ENCODE measurements at regions not wholly inside any gene's neighbourhood (a gene's known extent, or its start where the extent isn't known, plus 50 kb on each side); places are given as distances from the start of the nearest gene placed in this dataset.
"Not testable (repeated sequence)": the region's sequence is repeated elsewhere in the genome, so short reads cannot be mapped to it uniquely, and the experiment has no call there.

- ATAC-seq (ENCODE audit: poor library complexity) (no peak), DNase-seq (no peak)
- peaks cover 0 to 9% of the 10 kb centered on the region in 2 experiments for H3K9me3 ChIP-seq (ENCODE audit: control insufficient read depth in 1 of 2, insufficient read depth in 1 of 2, low read length in 2 of 2)
- ChIA-PET CTCF (no interaction called here), POLR2A (no interaction called here)
- no peak overlapping the region for H3K4me3 Mint-ChIP-seq
- no peaks in the 10 kb centered on the region for H3K36me3 Mint-ChIP-seq (ENCODE audit: low read depth)
- H3K27me3 Mint-ChIP-seq: no peaks in the 10 kb centered on the region
- intact Hi-C loops (cut with DNase I, micrococcal nuclease): no loop called here
- H3K27ac ChIP-seq (ENCODE audit: low read depth in 1 of 2, low read length in 2 of 2): no peak overlapping the region
- no peaks in the 10 kb centered on the region for H3K36me3 ChIP-seq (ENCODE audit: insufficient read depth, low read length)
- H3K27ac Mint-ChIP-seq: no peak overlapping the region
- no peak overlapping the region for H3K4me3 ChIP-seq (ENCODE audit: low read length)
- no peak for TF ChIP-seq CTCF (IDR thresholded peaks at IDR 0.05)
- no peaks in the 10 kb centered on the region for H3K27me3 ChIP-seq (ENCODE audit: control insufficient read depth in 1 of 2, insufficient read depth in 2 of 2, low read length in 2 of 2)
- no peaks in the 10 kb centered on the region for H3K4me1 Mint-ChIP-seq (ENCODE audit: low read depth)
- peaks cover 3% of the 10 kb centered on the region for H3K9me3 Mint-ChIP-seq
- no peaks in the 10 kb centered on the region for H3K4me1 ChIP-seq (ENCODE audit: insufficient read depth, low read length)
These were observed 291.8 kb upstream of the RGPD4 start for GRCh38 chr2:107534926-107535325.

GRCh38 chr2:107535905-107536689 is 290.6 kb upstream of the RGPD4 start:
- H3K36me3 ChIP-seq (ENCODE audit: insufficient read depth, low read length); DNase-seq; CTCF ChIA-PET; ATAC-seq (ENCODE audit: poor library complexity); H3K4me3 Mint-ChIP-seq; H3K27me3 Mint-ChIP-seq; H3K4me3 ChIP-seq (ENCODE audit: low read length); H3K9me3 Mint-ChIP-seq; H3K9me3 ChIP-seq (ENCODE audit: control insufficient read depth in 1 of 2, insufficient read depth in 1 of 2, low read length in 2 of 2); H3K27me3 ChIP-seq (ENCODE audit: control insufficient read depth in 1 of 2, insufficient read depth in 2 of 2, low read length in 2 of 2); H3K4me1 Mint-ChIP-seq (ENCODE audit: low read depth); intact Hi-C loops (cut with DNase I, micrococcal nuclease); POLR2A ChIA-PET; H3K36me3 Mint-ChIP-seq (ENCODE audit: low read depth); H3K27ac Mint-ChIP-seq; H3K4me1 ChIP-seq (ENCODE audit: insufficient read depth, low read length); H3K27ac ChIP-seq (ENCODE audit: low read depth in 1 of 2, low read length in 2 of 2): not testable (repeated sequence)

- H3K4me3 Mint-ChIP-seq: no peak overlapping the region
- Histone ChIP-seq H3K4me1 (ENCODE audit: insufficient read depth, low read length) (no peaks in the 10 kb centered on the region), H3K27ac (ENCODE audit: low read depth in 1 of 2, low read length in 2 of 2) (no peak overlapping the region), H3K9me3 (ENCODE audit: control insufficient read depth in 1 of 2, insufficient read depth in 1 of 2, low read length in 2 of 2) (peaks cover 0 to 9% of the 10 kb centered on the region in 2 experiments), H3K4me3 (ENCODE audit: low read length) (no peak overlapping the region), H3K36me3 (ENCODE audit: insufficient read depth, low read length) (no peaks in the 10 kb centered on the region), H3K27me3 (ENCODE audit: control insufficient read depth in 1 of 2, insufficient read depth in 2 of 2, low read length in 2 of 2) (no peaks in the 10 kb centered on the region)
- ATAC-seq (ENCODE audit: poor library complexity) (no peak), DNase-seq (no peak)
- intact Hi-C loops (cut with DNase I, micrococcal nuclease): no loop called here
- H3K4me1 Mint-ChIP-seq (ENCODE audit: low read depth): no peaks in the 10 kb centered on the region
- H3K27me3 Mint-ChIP-seq: no peaks in the 10 kb centered on the region
- TF ChIP-seq CTCF (IDR thresholded peaks at IDR 0.05): no peak
- ChIA-PET CTCF (no interaction called here), POLR2A (no interaction called here)
- H3K27ac Mint-ChIP-seq: no peak overlapping the region
- H3K9me3 Mint-ChIP-seq: no peaks in the 10 kb centered on the region
- no peaks in the 10 kb centered on the region for H3K36me3 Mint-ChIP-seq (ENCODE audit: low read depth)
These were observed 284.4 kb upstream of the RGPD4 start for GRCh38 chr2:107542314-107542740.

GRCh38 chr2:107543793-107544192 is 282.9 kb upstream of the RGPD4 start:
- H3K4me3 Mint-ChIP-seq: no peak overlapping the region
- CTCF ChIA-PET: no interaction called here
- intact Hi-C loops (cut with DNase I, micrococcal nuclease): no loop called here
- H3K4me1 Mint-ChIP-seq (ENCODE audit: low read depth): no peaks in the 10 kb centered on the region
- no peaks in the 10 kb centered on the region for H3K4me1 ChIP-seq (ENCODE audit: insufficient read depth, low read length)
- H3K27ac ChIP-seq (ENCODE audit: low read depth in 1 of 2, low read length in 2 of 2): no peak overlapping the region
- H3K27me3 ChIP-seq (ENCODE audit: control insufficient read depth in 1 of 2, insufficient read depth in 2 of 2, low read length in 2 of 2): no peaks in the 10 kb centered on the region
- no peaks in the 10 kb centered on the region for H3K27me3 Mint-ChIP-seq
- no peaks in the 10 kb centered on the region for H3K36me3 Mint-ChIP-seq (ENCODE audit: low read depth)
- H3K27ac Mint-ChIP-seq: no peak overlapping the region
- H3K9me3 Mint-ChIP-seq: no peaks in the 10 kb centered on the region
- ATAC-seq (ENCODE audit: poor library complexity) (no peak), DNase-seq (no peak)
- no peak for TF ChIP-seq CTCF (IDR thresholded peaks at IDR 0.05)
- peaks cover 0 to 9% of the 10 kb centered on the region in 2 experiments for H3K9me3 ChIP-seq (ENCODE audit: control insufficient read depth in 1 of 2, insufficient read depth in 1 of 2, low read length in 2 of 2)
- POLR2A ChIA-PET: no interaction called here
- no peaks in the 10 kb centered on the region for H3K36me3 ChIP-seq (ENCODE audit: insufficient read depth, low read length)
- H3K4me3 ChIP-seq (ENCODE audit: low read length): no peak overlapping the region
